ENCODE measurements at regions not wholly inside any gene's neighbourhood (a gene's known extent, or its start where the extent isn't known, plus 50 kb on each side); places are given as distances from the start of the nearest gene placed in this dataset.

DNA sequence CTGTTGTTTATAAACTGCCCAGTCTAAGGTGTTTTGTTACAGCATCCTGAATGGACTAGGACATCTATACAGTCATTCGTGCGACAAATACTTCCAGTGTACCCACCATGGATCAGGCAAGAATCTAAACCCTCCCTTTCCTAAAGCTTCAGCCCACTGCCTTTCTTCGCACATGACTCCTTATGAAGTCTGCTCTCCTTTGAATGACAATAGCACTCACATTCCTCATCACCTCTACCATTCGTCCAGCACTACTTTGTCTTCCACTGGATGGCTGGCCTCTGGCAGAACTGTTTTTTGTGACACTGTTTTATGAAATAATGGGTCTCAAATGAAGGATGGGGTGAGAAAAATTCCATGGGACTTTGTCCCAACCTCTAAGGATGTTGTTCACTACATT is 89.8 kb upstream of the LIN7C start:
- H3K4me1 Mint-ChIP-seq (ENCODE audit: low read depth) = no peaks in the 10 kb centered on the region
- H3K36me3 Mint-ChIP-seq (ENCODE audit: insufficient read depth) = no peaks in the 10 kb centered on the region
- H3K4me3 Mint-ChIP-seq (ENCODE audit: low read depth) = no peak overlapping the region
- no peak for DNase-seq (ENCODE audit: low spot score, unreplicated experiment)
- H3K27ac Mint-ChIP-seq = no peak overlapping the region
- H3K9me3 Mint-ChIP-seq (ENCODE audit: low read depth) = no peaks in the 10 kb centered on the region
- TF ChIP-seq, protein P1, sequence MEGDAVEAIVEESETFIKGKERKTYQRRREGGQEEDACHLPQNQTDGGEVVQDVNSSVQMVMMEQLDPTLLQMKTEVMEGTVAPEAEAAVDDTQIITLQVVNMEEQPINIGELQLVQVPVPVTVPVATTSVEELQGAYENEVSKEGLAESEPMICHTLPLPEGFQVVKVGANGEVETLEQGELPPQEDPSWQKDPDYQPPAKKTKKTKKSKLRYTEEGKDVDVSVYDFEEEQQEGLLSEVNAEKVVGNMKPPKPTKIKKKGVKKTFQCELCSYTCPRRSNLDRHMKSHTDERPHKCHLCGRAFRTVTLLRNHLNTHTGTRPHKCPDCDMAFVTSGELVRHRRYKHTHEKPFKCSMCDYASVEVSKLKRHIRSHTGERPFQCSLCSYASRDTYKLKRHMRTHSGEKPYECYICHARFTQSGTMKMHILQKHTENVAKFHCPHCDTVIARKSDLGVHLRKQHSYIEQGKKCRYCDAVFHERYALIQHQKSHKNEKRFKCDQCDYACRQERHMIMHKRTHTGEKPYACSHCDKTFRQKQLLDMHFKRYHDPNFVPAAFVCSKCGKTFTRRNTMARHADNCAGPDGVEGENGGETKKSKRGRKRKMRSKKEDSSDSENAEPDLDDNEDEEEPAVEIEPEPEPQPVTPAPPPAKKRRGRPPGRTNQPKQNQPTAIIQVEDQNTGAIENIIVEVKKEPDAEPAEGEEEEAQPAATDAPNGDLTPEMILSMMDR (IDR thresholded peaks at IDR 0.05; ENCODE audit: unreplicated experiment) = no peak
- no peaks in the 10 kb centered on the region for H3K27me3 Mint-ChIP-seq

DNA sequence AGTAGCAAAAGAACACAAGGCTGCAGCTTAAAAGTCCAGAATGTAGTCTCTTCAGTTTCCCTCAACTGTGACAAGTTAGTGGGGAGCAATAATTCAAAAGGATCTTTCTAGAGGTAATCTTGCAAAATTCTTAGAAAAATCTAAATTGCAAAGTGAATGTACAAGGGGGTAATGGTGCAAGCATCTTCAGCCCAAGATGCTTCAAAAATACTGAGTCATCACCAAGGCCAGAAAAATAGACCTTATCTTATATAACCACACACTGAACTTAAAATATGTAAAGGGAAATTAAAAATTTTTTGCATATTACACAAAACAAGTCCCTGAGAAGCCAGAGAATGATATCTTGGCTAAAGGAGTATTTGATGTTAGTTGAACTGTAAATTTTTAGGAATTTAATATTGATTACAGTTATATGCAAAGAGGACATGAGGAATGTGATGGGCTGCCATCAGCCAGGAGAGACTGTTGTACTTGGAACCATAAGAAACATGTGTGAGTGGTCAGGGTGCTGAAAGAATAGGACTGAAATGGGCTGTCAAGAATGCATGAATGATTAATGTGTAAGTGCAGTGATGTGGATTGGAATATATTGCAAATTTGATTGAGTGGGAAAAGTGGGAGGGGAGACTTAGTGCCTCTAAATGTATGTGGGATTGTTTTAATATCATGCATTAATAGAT is 85.7 kb upstream of the LIN7C start:
- Mint-ChIP-seq H3K27me3 (no peaks in the 10 kb centered on the region), H3K4me3 (ENCODE audit: low read depth) (no peak overlapping the region), H3K36me3 (ENCODE audit: insufficient read depth) (no peaks in the 10 kb centered on the region), H3K27ac (no peak overlapping the region), H3K9me3 (ENCODE audit: low read depth) (no peaks in the 10 kb centered on the region), H3K4me1 (ENCODE audit: low read depth) (no peaks in the 10 kb centered on the region)
- DNase-seq (ENCODE audit: low spot score, unreplicated experiment) = no peak
- TF ChIP-seq, protein P1 (IDR thresholded peaks at IDR 0.05; ENCODE audit: unreplicated experiment) = no peak

DNA sequence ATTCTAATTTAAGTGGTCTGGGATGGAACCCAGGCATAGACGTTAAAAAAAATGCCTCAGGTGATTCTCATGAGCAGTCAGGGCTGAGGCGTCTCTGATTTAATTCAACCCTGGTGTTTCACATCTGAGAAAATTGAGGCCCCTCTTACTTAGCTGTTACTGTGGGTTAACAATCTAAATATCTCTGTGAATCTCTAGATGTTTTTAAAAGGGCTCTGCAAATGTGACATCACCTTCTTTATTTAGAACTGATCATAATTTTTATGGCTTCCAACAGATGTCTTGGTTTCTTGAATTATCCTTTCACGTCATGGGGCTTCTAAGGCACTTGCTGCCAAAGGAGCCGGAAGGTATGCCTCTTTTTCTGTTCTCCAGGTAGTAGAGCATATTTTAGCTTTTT is 76.1 kb upstream of the LIN7C start:
- H3K4me3 Mint-ChIP-seq (ENCODE audit: low read depth) = no peak overlapping the region
- H3K27me3 Mint-ChIP-seq = no peaks in the 10 kb centered on the region
- peaks cover 6% of the 10 kb centered on the region for H3K9me3 Mint-ChIP-seq (ENCODE audit: low read depth)
- peaks cover 14% of the 10 kb centered on the region for H3K4me1 Mint-ChIP-seq (ENCODE audit: low read depth)
- no peak overlapping the region for H3K27ac Mint-ChIP-seq
- DNase-seq (ENCODE audit: low spot score, unreplicated experiment) = no peak
- H3K36me3 Mint-ChIP-seq (ENCODE audit: insufficient read depth) = no peaks in the 10 kb centered on the region
- TF ChIP-seq, protein P1 (IDR thresholded peaks at IDR 0.05; ENCODE audit: unreplicated experiment) = no peak

DNA sequence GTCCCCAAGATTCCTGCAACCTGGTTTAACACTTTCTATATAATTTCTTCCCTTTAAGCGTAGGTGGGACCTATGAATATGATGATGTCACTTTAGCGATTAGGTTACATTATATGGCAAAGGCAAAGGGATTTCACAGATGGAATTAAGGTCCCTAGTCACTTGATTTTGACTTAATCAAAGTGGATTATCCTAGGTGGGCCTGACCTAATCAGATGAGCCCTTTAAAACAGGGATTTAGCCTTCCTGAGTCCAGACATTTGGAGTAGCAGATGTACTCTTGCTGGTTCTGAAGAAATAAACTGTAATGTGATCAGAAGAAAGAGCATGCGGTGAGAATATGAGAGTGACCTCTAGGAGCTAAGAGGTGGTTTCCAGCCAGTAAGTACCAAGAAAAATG is 67.8 kb upstream of the LIN7C start:
- TF ChIP-seq, protein P1 (IDR thresholded peaks at IDR 0.05; ENCODE audit: unreplicated experiment) = no peak
- Mint-ChIP-seq H3K36me3 (ENCODE audit: insufficient read depth) (no peaks in the 10 kb centered on the region), H3K27ac (no peak overlapping the region), H3K9me3 (ENCODE audit: low read depth) (no peaks in the 10 kb centered on the region), H3K4me1 (ENCODE audit: low read depth) (peaks cover 12% of the 10 kb centered on the region), H3K4me3 (ENCODE audit: low read depth) (no peak overlapping the region), H3K27me3 (no peaks in the 10 kb centered on the region)
- no peak for DNase-seq (ENCODE audit: low spot score, unreplicated experiment)

DNA sequence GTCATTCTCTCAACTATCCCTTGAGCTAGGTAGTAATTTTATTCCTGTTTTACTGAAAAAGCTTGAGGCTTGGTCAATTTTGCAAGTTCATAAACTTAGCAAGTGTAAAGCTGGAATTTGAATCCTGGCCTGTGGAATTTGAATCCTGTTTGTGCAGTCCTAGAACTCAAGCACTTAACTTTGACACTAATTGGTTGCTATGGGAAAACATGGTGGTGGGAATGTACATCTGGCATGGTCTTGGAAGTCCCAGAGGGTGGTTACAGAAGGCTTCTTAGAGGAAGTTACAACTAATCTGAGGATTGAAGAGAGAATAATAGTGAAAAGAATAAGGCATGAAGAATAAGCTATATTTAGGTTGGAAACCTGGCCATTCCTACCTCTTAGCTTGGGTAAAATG is 66.5 kb upstream of the LIN7C start:
- H3K4me1 Mint-ChIP-seq (ENCODE audit: low read depth) = peaks cover 12% of the 10 kb centered on the region
- no peaks in the 10 kb centered on the region for H3K36me3 Mint-ChIP-seq (ENCODE audit: insufficient read depth)
- TF ChIP-seq, protein P1 (IDR thresholded peaks at IDR 0.05; ENCODE audit: unreplicated experiment) = no peak
- no peak overlapping the region for H3K27ac Mint-ChIP-seq
- H3K4me3 Mint-ChIP-seq (ENCODE audit: low read depth) = no peak overlapping the region
- H3K9me3 Mint-ChIP-seq (ENCODE audit: low read depth) = no peaks in the 10 kb centered on the region
- DNase-seq (ENCODE audit: low spot score, unreplicated experiment) = no peak
- no peaks in the 10 kb centered on the region for H3K27me3 Mint-ChIP-seq

Measured in progenitor cell of endocrine pancreas (in vitro differentiated cells).